ENCODE measurements at regions not wholly inside any gene's neighbourhood (a gene's known extent, or its start where the extent isn't known, plus 50 kb on each side); places are given as distances from the start of the nearest gene placed in this dataset.

GRCh38 chr3:55169608-55170072, 241.8 kb upstream of the LRTM1 start:
- Histone ChIP-seq H3K27ac (ENCODE audit: low read length) (no peak overlapping the region), H3K36me3 (ENCODE audit: control insufficient read depth in 2 of 2, insufficient read depth in 2 of 2, low read length in 2 of 2) (no peaks in the 10 kb centered on the region), H3K4me3 (ENCODE audit: low read length in 2 of 2) (no peak overlapping the region), H3K9me3 (ENCODE audit: control insufficient read depth in 2 of 2, low read length in 2 of 2) (peaks cover 0 to 6% of the 10 kb centered on the region in 2 donors), H3K9ac (ENCODE audit: low read length in 2 of 2) (no peak overlapping the region), H3K27me3 (ENCODE audit: control insufficient read depth in 1 of 2, insufficient read depth in 2 of 2, low read length in 2 of 2) (no peaks in the 10 kb centered on the region), H3K4me1 (ENCODE audit: control insufficient read depth, insufficient read depth, low read length) (peaks cover 8% of the 10 kb centered on the region)

GRCh38 chr3:55169161-55169560, 241.3 kb upstream of the LRTM1 start:
- Histone ChIP-seq H3K4me3 (ENCODE audit: low read length in 2 of 2) (no peak overlapping the region), H3K27me3 (ENCODE audit: control insufficient read depth in 1 of 2, insufficient read depth in 2 of 2, low read length in 2 of 2) (no peaks in the 10 kb centered on the region), H3K36me3 (ENCODE audit: control insufficient read depth in 2 of 2, insufficient read depth in 2 of 2, low read length in 2 of 2) (no peaks in the 10 kb centered on the region), H3K4me1 (ENCODE audit: control insufficient read depth, insufficient read depth, low read length) (peaks cover 8% of the 10 kb centered on the region), H3K9me3 (ENCODE audit: control insufficient read depth in 2 of 2, low read length in 2 of 2) (peaks cover 0 to 6% of the 10 kb centered on the region in 2 donors), H3K27ac (ENCODE audit: low read length) (no peak overlapping the region), H3K9ac (ENCODE audit: low read length in 2 of 2) (no peak overlapping the region)

GRCh38 chr3:55167586-55168317, 239.9 kb upstream of the LRTM1 start:
- H3K27ac ChIP-seq (ENCODE audit: low read length), result no peak overlapping the region
- H3K36me3 ChIP-seq (ENCODE audit: control insufficient read depth in 2 of 2, insufficient read depth in 2 of 2, low read length in 2 of 2), result no peaks in the 10 kb centered on the region
- H3K4me1 ChIP-seq (ENCODE audit: control insufficient read depth, insufficient read depth, low read length), result peaks cover 8% of the 10 kb centered on the region
- peaks cover 0 to under 1% of the 10 kb centered on the region in 2 donors for H3K9me3 ChIP-seq (ENCODE audit: control insufficient read depth in 2 of 2, low read length in 2 of 2)
- no peak overlapping the region for H3K4me3 ChIP-seq (ENCODE audit: low read length in 2 of 2)
- no peaks in the 10 kb centered on the region for H3K27me3 ChIP-seq (ENCODE audit: control insufficient read depth in 1 of 2, insufficient read depth in 2 of 2, low read length in 2 of 2)
- no peak overlapping the region for H3K9ac ChIP-seq (ENCODE audit: low read length in 2 of 2)

- no peak overlapping the region for H3K27ac ChIP-seq (ENCODE audit: low read length)
- H3K36me3 ChIP-seq (ENCODE audit: control insufficient read depth in 2 of 2, insufficient read depth in 2 of 2, low read length in 2 of 2), result no peaks in the 10 kb centered on the region
- no peak overlapping the region for H3K4me3 ChIP-seq (ENCODE audit: low read length in 2 of 2)
- H3K27me3 ChIP-seq (ENCODE audit: control insufficient read depth in 1 of 2, insufficient read depth in 2 of 2, low read length in 2 of 2), result no peaks in the 10 kb centered on the region
- peaks cover 8% of the 10 kb centered on the region for H3K4me1 ChIP-seq (ENCODE audit: control insufficient read depth, insufficient read depth, low read length)
- H3K9ac ChIP-seq (ENCODE audit: low read length in 2 of 2), result no peak overlapping the region
- H3K9me3 ChIP-seq (ENCODE audit: control insufficient read depth in 2 of 2, low read length in 2 of 2), result no peaks in the 10 kb centered on the region
Measured at GRCh38 chr3:55166576-55167555, 239.0 kb upstream of the LRTM1 start.

GRCh38 chr3:55165704-55166405, 238.0 kb upstream of the LRTM1 start:
- H3K27ac ChIP-seq (ENCODE audit: low read length), result no peak overlapping the region
- H3K4me1 ChIP-seq (ENCODE audit: control insufficient read depth, insufficient read depth, low read length), result peaks cover 8% of the 10 kb centered on the region

GRCh38 chr3:55165278-55165677, 237.4 kb upstream of the LRTM1 start:
- Histone ChIP-seq H3K4me1 (ENCODE audit: control insufficient read depth, insufficient read depth, low read length) (peaks cover 8% of the 10 kb centered on the region), H3K4me3 (ENCODE audit: low read length in 2 of 2) (no peak overlapping the region), H3K9ac (ENCODE audit: low read length in 2 of 2) (no peak overlapping the region), H3K27ac (ENCODE audit: low read length) (no peak overlapping the region), H3K36me3 (ENCODE audit: control insufficient read depth in 2 of 2, insufficient read depth in 2 of 2, low read length in 2 of 2) (no peaks in the 10 kb centered on the region), H3K27me3 (ENCODE audit: control insufficient read depth in 1 of 2, insufficient read depth in 2 of 2, low read length in 2 of 2) (no peaks in the 10 kb centered on the region), H3K9me3 (ENCODE audit: control insufficient read depth in 2 of 2, low read length in 2 of 2) (no peaks in the 10 kb centered on the region)

More at GRCh38 chr3:55165704-55166405, 238.0 kb upstream of the LRTM1 start:
- Histone ChIP-seq H3K9ac (ENCODE audit: low read length in 2 of 2) (no peak overlapping the region), H3K4me3 (ENCODE audit: low read length in 2 of 2) (no peak overlapping the region), H3K36me3 (ENCODE audit: control insufficient read depth in 2 of 2, insufficient read depth in 2 of 2, low read length in 2 of 2) (no peaks in the 10 kb centered on the region), H3K27me3 (ENCODE audit: control insufficient read depth in 1 of 2, insufficient read depth in 2 of 2, low read length in 2 of 2) (no peaks in the 10 kb centered on the region), H3K9me3 (ENCODE audit: control insufficient read depth in 2 of 2, low read length in 2 of 2) (no peaks in the 10 kb centered on the region)

GRCh38 chr3:55164876-55165275, 237.0 kb upstream of the LRTM1 start:
- Histone ChIP-seq H3K36me3 (ENCODE audit: control insufficient read depth in 2 of 2, insufficient read depth in 2 of 2, low read length in 2 of 2) (no peaks in the 10 kb centered on the region), H3K27me3 (ENCODE audit: control insufficient read depth in 1 of 2, insufficient read depth in 2 of 2, low read length in 2 of 2) (no peaks in the 10 kb centered on the region), H3K9me3 (ENCODE audit: control insufficient read depth in 2 of 2, low read length in 2 of 2) (no peaks in the 10 kb centered on the region), H3K9ac (ENCODE audit: low read length in 2 of 2) (no peak overlapping the region), H3K4me3 (ENCODE audit: low read length in 2 of 2) (no peak overlapping the region), H3K4me1 (ENCODE audit: control insufficient read depth, insufficient read depth, low read length) (peaks cover 8% of the 10 kb centered on the region), H3K27ac (ENCODE audit: low read length) (no peak overlapping the region)

- Histone ChIP-seq H3K9me3 (ENCODE audit: control insufficient read depth in 2 of 2, low read length in 2 of 2) (no peaks in the 10 kb centered on the region), H3K4me3 (ENCODE audit: low read length in 2 of 2) (no peak overlapping the region), H3K36me3 (ENCODE audit: control insufficient read depth in 2 of 2, insufficient read depth in 2 of 2, low read length in 2 of 2) (no peaks in the 10 kb centered on the region), H3K4me1 (ENCODE audit: control insufficient read depth, insufficient read depth, low read length) (peaks cover 8% of the 10 kb centered on the region), H3K9ac (ENCODE audit: low read length in 2 of 2) (no peak overlapping the region), H3K27ac (ENCODE audit: low read length) (no peak overlapping the region), H3K27me3 (ENCODE audit: control insufficient read depth in 1 of 2, insufficient read depth in 2 of 2, low read length in 2 of 2) (no peaks in the 10 kb centered on the region)
Measured at GRCh38 chr3:55164191-55164590, 236.3 kb upstream of the LRTM1 start.

GRCh38 chr3:55163421-55163820, 235.6 kb upstream of the LRTM1 start:
- H3K4me1 ChIP-seq (ENCODE audit: control insufficient read depth, insufficient read depth, low read length), result peaks cover 8% of the 10 kb centered on the region
- H3K27me3 ChIP-seq (ENCODE audit: control insufficient read depth in 1 of 2, insufficient read depth in 2 of 2, low read length in 2 of 2), result no peaks in the 10 kb centered on the region
- H3K4me3 ChIP-seq (ENCODE audit: low read length in 2 of 2), result no peak overlapping the region
- H3K9me3 ChIP-seq (ENCODE audit: control insufficient read depth in 2 of 2, low read length in 2 of 2), result no peaks in the 10 kb centered on the region
- H3K9ac ChIP-seq (ENCODE audit: low read length in 2 of 2), result no peak overlapping the region
- no peaks in the 10 kb centered on the region for H3K36me3 ChIP-seq (ENCODE audit: control insufficient read depth in 2 of 2, insufficient read depth in 2 of 2, low read length in 2 of 2)
- no peak overlapping the region for H3K27ac ChIP-seq (ENCODE audit: low read length)

GRCh38 chr3:55162031-55162795, 234.4 kb upstream of the LRTM1 start:
- H3K27ac ChIP-seq (ENCODE audit: low read length), result no peak overlapping the region

More at GRCh38 chr3:55162031-55162795, 234.4 kb upstream of the LRTM1 start:
- Histone ChIP-seq H3K9ac (ENCODE audit: low read length in 2 of 2) (no peak overlapping the region), H3K27me3 (ENCODE audit: control insufficient read depth in 1 of 2, insufficient read depth in 2 of 2, low read length in 2 of 2) (no peaks in the 10 kb centered on the region), H3K4me1 (ENCODE audit: control insufficient read depth, insufficient read depth, low read length) (no peaks in the 10 kb centered on the region), H3K4me3 (ENCODE audit: low read length in 2 of 2) (no peak overlapping the region), H3K36me3 (ENCODE audit: control insufficient read depth in 2 of 2, insufficient read depth in 2 of 2, low read length in 2 of 2) (no peaks in the 10 kb centered on the region), H3K9me3 (ENCODE audit: control insufficient read depth in 2 of 2, low read length in 2 of 2) (no peaks in the 10 kb centered on the region)

Data from stomach smooth muscle (tissue), 2 donors.